HL-60 (cell line): ENCODE measurements at regions not wholly inside any gene's neighbourhood (a gene's known extent, or its start where the extent isn't known, plus 50 kb on each side); places are given as distances from the start of the nearest gene placed in this dataset.

Experiments used
- DNase-seq, 2 experiments: peaks; one replicate each; pipeline ENCODE4 v3.0.0-alpha.2; 2010 to 2020; ENCODE audit warnings: low read depth in 1 of 2, low spot score in 1 of 2
- H3K27ac ChIP-seq: fragments of 250-450 bp; sonication (Bioruptor Pico); replicated peaks from 2 replicates; pipeline ENCODE4 v1.5.1; 2020; ENCODE audit warnings: mild to moderate bottlenecking, moderate library complexity
- H3K27me3 ChIP-seq: fragments of 250-450 bp; sonication (Bioruptor Pico); 2 replicates; pipeline ENCODE4 v1.5.1; 2021; ENCODE audit warnings: mild to moderate bottlenecking, moderate library complexity; ENCODE audit not compliant: insufficient read depth, poor library complexity, severe bottlenecking
- H3K4me3 ChIP-seq: replicated peaks from 2 replicates; pipeline ENCODE4 v1.5.1; 2011; ENCODE audit warnings: mild to moderate bottlenecking, control low read depth, low read length; ENCODE audit not compliant: insufficient read depth
- CTCF ChIP-seq: IDR thresholded peaks from one replicate; pipeline ENCODE4 v1.5.1; 2011; ENCODE audit warnings: low read length, control low read depth, inconsistent platforms; ENCODE audit not compliant: insufficient read depth
- GABPA ChIP-seq: IDR thresholded peaks from 2 replicates; pipeline ENCODE4 v1.6.1; 2012; ENCODE audit warnings: low read depth
- POLR2AphosphoS5 ChIP-seq: IDR thresholded peaks from 2 replicates; pipeline ENCODE4 v1.6.1; 2012; ENCODE audit warnings: low read depth
- REST ChIP-seq: IDR thresholded peaks from 2 replicates; pipeline ENCODE4 v1.6.1; 2012; ENCODE audit warnings: low read depth; ENCODE audit not compliant: insufficient replicate concordance
- SPI1 ChIP-seq: IDR thresholded peaks from 2 replicates; pipeline ENCODE4 v1.6.1; 2012; ENCODE audit warnings: low read depth, mild to moderate bottlenecking, borderline replicate concordance

- TF ChIP-seq REST, result no peak
- TF ChIP-seq GABPA, result no peak
- TF ChIP-seq CTCF, result no peak
- TF ChIP-seq POLR2AphosphoS5, result no peak
- no peak for TF ChIP-seq SPI1
- no peak for DNase-seq
- no peak overlapping the region for H3K4me3 ChIP-seq
Measured at GRCh38 chr3:151564261-151564660, 103.4 kb upstream of the IGSF10 start.

GRCh38 chr3:151563305-151563704, 102.4 kb upstream of the IGSF10 start:
- DNase-seq, result no peak
- no peaks in the 10 kb centered on the region for H3K27me3 ChIP-seq
- TF ChIP-seq CTCF (no peak), GABPA (no peak), SPI1 (no peak), POLR2AphosphoS5 (no peak), REST (no peak)

More at GRCh38 chr3:151564261-151564660, 103.4 kb upstream of the IGSF10 start:
- no peak overlapping the region for H3K27ac ChIP-seq
- no peaks in the 10 kb centered on the region for H3K27me3 ChIP-seq

GRCh38 chr3:151562891-151563290, 102.0 kb upstream of the IGSF10 start:
- no peaks in the 10 kb centered on the region for H3K27me3 ChIP-seq
- no peak overlapping the region for H3K4me3 ChIP-seq
- TF ChIP-seq CTCF (no peak), SPI1 (no peak), GABPA (no peak), POLR2AphosphoS5 (no peak), REST (no peak)
- DNase-seq, result no peak
- H3K27ac ChIP-seq, result no peak overlapping the region

More at GRCh38 chr3:151563305-151563704, 102.4 kb upstream of the IGSF10 start:
- Histone ChIP-seq H3K27ac (no peak overlapping the region), H3K4me3 (no peak overlapping the region)
